HEK293T (cell line): ENCODE measurements at regions not wholly inside any gene's neighbourhood (a gene's known extent, or its start where the extent isn't known, plus 50 kb on each side); places are given as distances from the start of the nearest gene placed in this dataset.
"Not testable (repeated sequence)": the region's sequence is repeated elsewhere in the genome, so short reads cannot be mapped to it uniquely, and the experiment has no call there.

Experiments
- BHLHE40 ChIP-seq: fragments of 450-650 bp; IDR thresholded peaks from 2 replicates; pipeline ENCODE4 v1.6.1; 2016; ENCODE audit warnings: mild to moderate bottlenecking, moderate library complexity, borderline replicate concordance
- ELF4 ChIP-seq: fragments of 450-650 bp; IDR thresholded peaks from 2 replicates; pipeline ENCODE4 v1.6.1; 2017; ENCODE audit warnings: antibody characterized with exemption
- FOXA1 ChIP-seq: fragments of 450-650 bp; IDR thresholded peaks from 2 replicates; pipeline ENCODE4 v1.6.1; 2016; ENCODE audit warnings: mild to moderate bottlenecking
- FOXM1 ChIP-seq: fragments of 450-650 bp; IDR thresholded peaks from 2 replicates; pipeline ENCODE4 v1.6.1; 2017; ENCODE audit warnings: mild to moderate bottlenecking, borderline replicate concordance
- L3MBTL2 ChIP-seq: fragments of 450-650 bp; conservative IDR thresholded peaks from 2 replicates; pipeline ENCODE4 v1.6.1; 2016; ENCODE audit warnings: mild to moderate bottlenecking
- SP1 ChIP-seq: fragments of 450-650 bp; IDR thresholded peaks from 2 replicates; pipeline ENCODE4 v1.6.1; 2017
- SUZ12 ChIP-seq: fragments of 450-650 bp; IDR thresholded peaks from 2 replicates; pipeline ENCODE4 v1.6.1; 2016; ENCODE audit warnings: mild to moderate bottlenecking
- TARDBP ChIP-seq: fragments of 450-650 bp; IDR thresholded peaks from 2 replicates; pipeline ENCODE4 v1.6.1; 2016

DNA sequence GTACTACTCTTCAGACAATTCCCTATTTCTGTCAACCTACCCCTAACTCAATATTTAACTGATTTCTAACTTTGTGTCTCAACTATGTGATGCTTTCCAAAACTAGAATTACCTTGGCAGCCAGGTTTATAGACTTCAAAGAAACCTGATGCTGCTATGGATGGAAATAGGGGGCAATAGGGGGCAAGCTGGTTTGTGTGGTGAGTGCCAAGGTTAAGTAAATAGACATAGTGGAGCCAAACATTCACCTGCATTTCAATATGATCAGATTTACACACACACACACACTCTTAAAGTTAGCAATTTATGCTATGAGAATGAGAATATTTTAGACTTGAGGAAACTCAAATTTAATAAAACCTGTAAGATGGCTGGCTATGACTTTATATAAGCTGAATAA, 784.6 kb downstream of the TTLL7 start:
- TF ChIP-seq L3MBTL2, SP1, BHLHE40, FOXA1, FOXM1, ELF4, TARDBP, SUZ12: not testable (repeated sequence)
